Frontal cortex (tissue), 3 donors: ENCODE measurements at regions not wholly inside any gene's neighbourhood (a gene's known extent, or its start where the extent isn't known, plus 50 kb on each side); places are given as distances from the start of the nearest gene placed in this dataset.

Experiments used
- DNase-seq, 2 donors: peaks; one replicate each; pipeline ENCODE4 v3.0.0; 2012; ENCODE audit warnings: low spot score in 2 of 2
- FAIRE-seq: peaks from 2 replicates; lab custom pipeline; 2012; peaks lifted over from hg19 to GRCh38; lab: Jason Lieb, UNC
- donor health status: control.
- donor health status: control.
- donor health status: control.

- DNase-seq (no peak), FAIRE-seq (no peak)
These were observed 569.8 kb downstream of the FGF9 start for GRCh38 chr13:22240716-22241115.

- no peak for FAIRE-seq
These were observed 572.7 kb downstream of the FGF9 start for GRCh38 chr13:22243469-22244163.

GRCh38 chr13:22252281-22252830 lies 581.5 kb downstream of the FGF9 start:
- DNase-seq: no peak
- FAIRE-seq: no peak

More at GRCh38 chr13:22243469-22244163, 572.7 kb downstream of the FGF9 start:
- DNase-seq: no peak

GRCh38 chr13:22253107-22253506 lies 582.2 kb downstream of the FGF9 start:
- DNase-seq: no peak
- FAIRE-seq: no peak

- DNase-seq (no peak), FAIRE-seq (no peak)
These were observed 585.3 kb downstream of the FGF9 start for GRCh38 chr13:22256111-22256639.

GRCh38 chr13:22262001-22262885 lies 591.4 kb downstream of the FGF9 start:
- no peak for FAIRE-seq
- DNase-seq: no peak

- FAIRE-seq: no peak
- DNase-seq: no peak
These were observed 592.3 kb downstream of the FGF9 start for GRCh38 chr13:22263185-22263584.

GRCh38 chr13:22265563-22265962 lies 594.7 kb downstream of the FGF9 start:
- FAIRE-seq: no peak
- DNase-seq: no peak

GRCh38 chr13:22270881-22271280 lies 600.0 kb downstream of the FGF9 start:
- DNase-seq (no peak), FAIRE-seq (no peak)

GRCh38 chr13:22271903-22272302 lies 601.0 kb downstream of the FGF9 start:
- DNase-seq (no peak), FAIRE-seq (no peak)

GRCh38 chr13:22275393-22275792 lies 604.5 kb downstream of the FGF9 start:
- FAIRE-seq: no peak
- DNase-seq: no peak

GRCh38 chr13:22276616-22277015 lies 605.7 kb downstream of the FGF9 start:
- no peak for DNase-seq
- FAIRE-seq: no peak

GRCh38 chr13:22278336-22278929 lies 607.6 kb downstream of the FGF9 start:
- FAIRE-seq (no peak), DNase-seq (no peak)

GRCh38 chr13:22285867-22286266 lies 615.0 kb downstream of the FGF9 start:
- FAIRE-seq (no peak), DNase-seq (no peak)

- FAIRE-seq (no peak), DNase-seq (no peak)
These were observed 615.5 kb downstream of the FGF9 start for GRCh38 chr13:22286338-22286737.

GRCh38 chr13:22287343-22287920 lies 616.6 kb downstream of the FGF9 start:
- DNase-seq: no peak
- no peak for FAIRE-seq

GRCh38 chr13:22288496-22288895 lies 617.6 kb downstream of the FGF9 start:
- DNase-seq: no peak
- FAIRE-seq: no peak

- FAIRE-seq: no peak
- no peak for DNase-seq
These were observed 618.8 kb downstream of the FGF9 start for GRCh38 chr13:22289711-22290110.

GRCh38 chr13:22298530-22298929 lies 627.7 kb downstream of the FGF9 start:
- FAIRE-seq: no peak
- no peak for DNase-seq
